Heart left ventricle (tissue), 16 donors: ENCODE measurements at regions not wholly inside any gene's neighbourhood (a gene's known extent, or its start where the extent isn't known, plus 50 kb on each side); places are given as distances from the start of the nearest gene placed in this dataset.

Experiments
- ATAC-seq, 4 donors: fragments of 200-7000 bp; cut with Tn5 transposase; one replicate each; pipeline ENCODE4 v1.9.1; 2020 to 2022; ENCODE audit warnings: moderate library complexity in 4 of 4, mild to moderate bottlenecking in 3 of 4, moderate number of reproducible peaks in 1 of 4
- DNase-seq, 5 donors: peaks; one replicate each; pipeline ENCODE4 v3.0.0-alpha.2; 2020
- H3K27ac ChIP-seq, 12 donors: fragments of 200-600 bp; sonication (generic) in 4 of 12; one replicate each; pipeline versions ENCODE4 v1.5.0 to v1.8.0; 2016 to 2022; ENCODE audit warnings: mild to moderate bottlenecking in 2 of 12
- H3K27me3 ChIP-seq, 9 donors: fragments of 200-600 bp; sonication (generic) in 2 of 9; one replicate each; pipeline versions ENCODE4 v1.5.1 to v1.8.0; 2016 to 2022; ENCODE audit warnings: mild to moderate bottlenecking in 3 of 9
- H3K36me3 ChIP-seq, 9 donors: fragments of 200-600 bp; sonication (generic) in 2 of 9; one replicate each; pipeline versions ENCODE4 v1.5.0 to v1.8.0; 2018 to 2022; ENCODE audit warnings: mild to moderate bottlenecking in 2 of 9
- H3K4me1 ChIP-seq, 12 donors: fragments of 200-600 bp; sonication (generic) in 4 of 12; one replicate each; pipeline versions ENCODE4 v1.5.0 to v1.8.0; 2016 to 2022; ENCODE audit warnings: mild to moderate bottlenecking in 3 of 12
- H3K4me3 ChIP-seq, 12 donors: fragments of 200-600 bp; sonication (generic) in 4 of 12; one replicate each; pipeline versions ENCODE4 v1.5.0 to v1.8.0; 2017 to 2022; ENCODE audit warnings: mild to moderate bottlenecking in 9 of 12, moderate library complexity in 4 of 12
- H3K9me3 ChIP-seq, 12 donors: fragments of 200-600 bp; sonication (generic) in 4 of 12; one replicate each; pipeline versions ENCODE4 v1.5.0 to v1.8.0; 2016 to 2022; ENCODE audit warnings: mild to moderate bottlenecking in 1 of 12
- POLR2A ChIP-seq, 2 donors: fragments of 450-650 bp; IDR thresholded peaks; one replicate each; pipeline ENCODE4 v1.6.1; 2017; ENCODE audit warnings: antibody characterized with exemption in 2 of 2, mild to moderate bottlenecking in 2 of 2, moderate library complexity in 2 of 2
- WGBS, 4 donors: extraction: QIAGEN DNeasy Blood & Tissue Kit in 2 of 4; methylation state at CpG; one replicate each; pipeline versions ENCODE4 v1.1.5 to v1.1.7; 2013 to 2018; 5-methylcytosine and 5-hydroxymethylcytosine counted together
- intact Hi-C, 10 donors: fragments of 100-400 bp; cut with DNase I; formaldehyde crosslinking; loops; one replicate each; pipeline versions ENCODE4 v1.11.1 to v1.14.2; 2022
- TF ChIP-seq, protein P1 (sequence below), 12 donors: fragments of 200-600 bp; sonication (generic) in 4 of 12; IDR thresholded peaks; one replicate each; pipeline versions ENCODE4 v1.5.0 to v1.8.0; 2018 to 2022; ENCODE audit warnings: antibody characterized with exemption in 12 of 12, mild to moderate bottlenecking in 5 of 12
- donor health status: ischemic (EF 13 %, LVEDD 7.1; RV severe dilation, severe dysfunction).
- donor health status: healthy with polysubstance abuse.
- donor health status: DM: no; HTN: yes; CAD: no.
- donor health status: DM: no; HTN: no; CAD: no.
- donor health status: ischemic (EF 25% LVEDD 6.9; RV normal size, moderate dysfunction).
- donor health status: ischemic (EF 25% LVEDD 5.7; RV mildly dilated, moderate dysfunction).
- donor health status: healthy.
- donor health status: DM: yes; HTN: yes; CAD: no.
- donor health status: ischemic (EF 35%, LVEDD 5.7; RV mildly dilated, moderate dysfunction).
- donor health status: nonischemic (EF 11% LVEDD 7.7; RV severe dilation, severe dysfunction).
- donor health status: DM: yes; HTN: yes; CAD: no.
- donor health status: PGD.
- donor health status: ischemic (EF 29% LVEDD 5.4; RV normal size, mild dysfunction).
- donor health status: nonischemic (EF 23%, LVEDD 6.1; RV moderate dilation, normal function).

DNA sequence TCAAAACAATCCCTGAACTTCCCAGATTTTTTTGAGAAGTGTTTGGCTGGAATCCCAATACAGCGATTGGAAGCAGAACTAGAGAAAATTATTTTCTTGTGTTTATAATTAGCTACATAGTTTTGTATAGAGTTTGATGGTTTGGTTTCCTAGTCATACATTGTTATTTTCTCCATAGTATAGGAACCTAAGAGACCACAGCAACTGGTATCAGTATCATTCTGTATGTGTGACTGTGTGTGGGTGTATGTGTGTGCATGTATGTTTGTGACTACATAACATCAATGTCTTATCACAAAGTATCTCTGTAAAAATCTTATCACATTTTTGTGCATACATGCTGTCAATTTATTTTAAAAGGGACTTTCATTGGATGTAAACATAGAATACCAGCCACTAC lies 780.5 kb downstream of the MRPL39 start:
- DNase-seq (no peak), ATAC-seq (no peak)
- WGBS, 4 donors = 70 to 77% (median 72%) methylated on average over 1 of the region's 1 CpG
- peaks cover 0 to 6% (median 0%) of the 10 kb centered on the region in 12 donors for H3K4me1 ChIP-seq
- no peaks in the 10 kb centered on the region for H3K27me3 ChIP-seq
- H3K9me3 ChIP-seq = peaks cover 0 to 4% (median 0%) of the 10 kb centered on the region in 12 donors
- H3K36me3 ChIP-seq = no peaks in the 10 kb centered on the region
- H3K27ac ChIP-seq = no peak overlapping the region
- intact Hi-C loops = no loop called here
- H3K4me3 ChIP-seq = no peak overlapping the region
- TF ChIP-seq, protein P1, sequence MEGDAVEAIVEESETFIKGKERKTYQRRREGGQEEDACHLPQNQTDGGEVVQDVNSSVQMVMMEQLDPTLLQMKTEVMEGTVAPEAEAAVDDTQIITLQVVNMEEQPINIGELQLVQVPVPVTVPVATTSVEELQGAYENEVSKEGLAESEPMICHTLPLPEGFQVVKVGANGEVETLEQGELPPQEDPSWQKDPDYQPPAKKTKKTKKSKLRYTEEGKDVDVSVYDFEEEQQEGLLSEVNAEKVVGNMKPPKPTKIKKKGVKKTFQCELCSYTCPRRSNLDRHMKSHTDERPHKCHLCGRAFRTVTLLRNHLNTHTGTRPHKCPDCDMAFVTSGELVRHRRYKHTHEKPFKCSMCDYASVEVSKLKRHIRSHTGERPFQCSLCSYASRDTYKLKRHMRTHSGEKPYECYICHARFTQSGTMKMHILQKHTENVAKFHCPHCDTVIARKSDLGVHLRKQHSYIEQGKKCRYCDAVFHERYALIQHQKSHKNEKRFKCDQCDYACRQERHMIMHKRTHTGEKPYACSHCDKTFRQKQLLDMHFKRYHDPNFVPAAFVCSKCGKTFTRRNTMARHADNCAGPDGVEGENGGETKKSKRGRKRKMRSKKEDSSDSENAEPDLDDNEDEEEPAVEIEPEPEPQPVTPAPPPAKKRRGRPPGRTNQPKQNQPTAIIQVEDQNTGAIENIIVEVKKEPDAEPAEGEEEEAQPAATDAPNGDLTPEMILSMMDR (IDR thresholded peaks at IDR 0.05) = no peak
- TF ChIP-seq POLR2A (IDR thresholded peaks at IDR 0.05) = no peak

DNA sequence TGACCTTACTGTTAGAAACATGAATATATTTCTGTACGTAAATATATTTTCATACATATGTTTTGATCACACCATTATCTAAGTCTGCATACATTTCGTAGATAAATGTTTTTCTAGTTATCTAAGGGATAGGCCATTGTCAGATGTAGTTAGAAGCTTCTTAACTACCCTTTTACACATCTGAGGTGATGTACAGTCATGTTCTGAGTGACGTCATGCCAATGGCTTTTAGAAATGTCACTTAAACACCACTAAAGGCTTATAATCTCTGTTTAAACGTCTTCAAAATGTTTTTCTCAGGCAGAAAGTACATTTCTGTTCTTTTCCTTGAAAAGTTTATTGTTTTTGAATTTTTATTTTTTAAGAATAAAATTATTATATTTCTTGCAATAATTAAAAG lies 781.9 kb downstream of the MRPL39 start:
- intact Hi-C loops = no loop called here
- no peak for DNase-seq

DNA sequence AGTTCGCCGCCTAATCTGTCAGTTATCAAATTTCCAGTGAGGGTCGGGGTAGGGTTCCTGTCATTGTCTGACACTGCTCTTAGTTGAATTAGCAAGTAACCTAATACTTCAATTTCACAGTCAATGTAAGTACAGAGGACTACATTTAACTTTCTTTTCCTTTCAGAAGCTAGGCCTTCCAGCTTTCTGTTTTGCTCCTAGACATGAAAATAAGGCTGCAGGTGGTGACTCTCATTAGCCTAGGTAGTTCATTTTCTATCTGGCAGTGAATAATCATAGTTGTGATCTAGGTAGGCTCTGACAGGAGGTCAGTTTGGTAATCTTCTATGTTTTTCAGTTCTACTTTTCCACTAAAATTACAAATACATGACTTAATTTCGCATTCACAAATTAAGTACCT lies 783.1 kb downstream of the MRPL39 start:
- intact Hi-C loops = no loop called here
- no peak overlapping the region for H3K27ac ChIP-seq
- peaks cover 0 to 4% (median 0%) of the 10 kb centered on the region in 12 donors for H3K9me3 ChIP-seq
- H3K4me3 ChIP-seq = no peak overlapping the region
- ATAC-seq (no peak), DNase-seq (no peak)
- no peaks in the 10 kb centered on the region for H3K4me1 ChIP-seq
- H3K36me3 ChIP-seq = no peaks in the 10 kb centered on the region
- no peak for TF ChIP-seq POLR2A (IDR thresholded peaks at IDR 0.05)
- TF ChIP-seq, protein P1 (IDR thresholded peaks at IDR 0.05) = no peak
- 82 to 89% (median 85%) methylated on average over 4 of the region's 4 CpGs for WGBS, 4 donors
- no peaks in the 10 kb centered on the region for H3K27me3 ChIP-seq

More for the DNA sequence above, 781.9 kb downstream of the MRPL39 start:
- H3K4me1 ChIP-seq = peaks cover 0 to 6% (median 0%) of the 10 kb centered on the region in 12 donors
- H3K4me3 ChIP-seq = no peak overlapping the region
- no peak for ATAC-seq
- no peaks in the 10 kb centered on the region for H3K36me3 ChIP-seq
- H3K27ac ChIP-seq = no peak overlapping the region
- peaks cover 0 to 4% (median 0%) of the 10 kb centered on the region in 12 donors for H3K9me3 ChIP-seq
- no peaks in the 10 kb centered on the region for H3K27me3 ChIP-seq
- TF ChIP-seq POLR2A (IDR thresholded peaks at IDR 0.05) = no peak
- TF ChIP-seq, protein P1 (IDR thresholded peaks at IDR 0.05) = no peak
- 49 to 58% (median 54%) methylated on average over 4 of the region's 4 CpGs for WGBS, 4 donors

DNA sequence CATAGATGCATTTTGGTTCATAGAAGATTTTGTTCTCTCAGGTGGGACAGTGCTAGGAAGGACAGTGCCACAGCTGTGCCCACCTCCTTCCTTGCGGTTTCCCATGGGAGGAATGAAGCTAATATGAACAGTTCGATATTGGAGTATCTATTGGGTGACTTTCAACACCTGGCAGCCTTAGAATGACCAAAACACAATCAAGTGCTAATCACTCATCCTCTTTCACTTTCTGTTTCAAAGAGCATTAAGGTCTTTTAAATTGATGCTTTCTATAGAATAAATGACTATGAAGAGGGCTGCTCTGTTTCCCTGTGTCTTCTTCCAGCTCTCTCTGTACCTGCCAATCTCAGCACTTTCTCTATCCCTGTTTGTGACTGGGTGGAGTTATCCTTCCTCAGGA lies 784.0 kb downstream of the MRPL39 start:
- DNase-seq (no peak), ATAC-seq (no peak)
- TF ChIP-seq POLR2A (IDR thresholded peaks at IDR 0.05) = no peak
- TF ChIP-seq, protein P1 (IDR thresholded peaks at IDR 0.05) = no peak
- Histone ChIP-seq H3K27ac (no peak overlapping the region), H3K36me3 (no peaks in the 10 kb centered on the region), H3K4me3 (no peak overlapping the region), H3K9me3 (peaks cover 0 to 4% (median 0%) of the 10 kb centered on the region in 12 donors), H3K27me3 (no peaks in the 10 kb centered on the region), H3K4me1 (no peaks in the 10 kb centered on the region)
- intact Hi-C loops = no loop called here
- 71 to 92% (median 81%) methylated on average over 2 of the region's 2 CpGs for WGBS, 4 donors
